RWPE2 (cell line): ENCODE measurements at regions not wholly inside any gene's neighbourhood (a gene's known extent, or its start where the extent isn't known, plus 50 kb on each side); places are given as distances from the start of the nearest gene placed in this dataset.

Experiments used
- ATAC-seq: fragments of 200-7000 bp; cut with Tn5 transposase; 3 replicates; pipeline ENCODE4 v1.9.1; 2021; ENCODE audit warnings: low read depth
- DNase-seq: peaks from one replicate; pipeline ENCODE4 v3.0.0-alpha.2; 2020; ENCODE audit warnings: low spot score
- H3K27ac ChIP-seq: fragments of 450-650 bp; 2 replicates; pipeline ENCODE4 v1.5.1; 2017; ENCODE audit warnings: mild to moderate bottlenecking; ENCODE audit not compliant: poor library complexity, severe bottlenecking
- H3K27me3 ChIP-seq: fragments of 250-450 bp; sonication (Bioruptor Pico); 2 replicates; pipeline ENCODE4 v1.5.1; 2021; ENCODE audit warnings: mild to moderate bottlenecking, moderate library complexity; ENCODE audit not compliant: insufficient read depth, poor library complexity, severe bottlenecking
- H3K36me3 ChIP-seq: fragments of 250-450 bp; sonication (Bioruptor Pico); 2 replicates; pipeline ENCODE4 v1.5.1; 2020; ENCODE audit warnings: low read depth, mild to moderate bottlenecking, moderate library complexity
- H3K4me1 ChIP-seq: fragments of 250-450 bp; sonication (Bioruptor Pico); 2 replicates; pipeline ENCODE4 v1.5.1; 2021; ENCODE audit warnings: mild to moderate bottlenecking, moderate library complexity; ENCODE audit not compliant: insufficient read depth, poor library complexity, severe bottlenecking
- H3K4me3 ChIP-seq: fragments of 250-450 bp; sonication (Bioruptor Pico); 2 replicates; pipeline ENCODE4 v1.5.1; 2021; ENCODE audit warnings: mild to moderate bottlenecking, moderate library complexity; ENCODE audit not compliant: severe bottlenecking
- H3K9me3 ChIP-seq: fragments of 250-450 bp; sonication (Bioruptor Pico); 2 replicates; pipeline ENCODE4 v1.5.1; 2021; ENCODE audit warnings: mild to moderate bottlenecking, moderate library complexity; ENCODE audit not compliant: severe bottlenecking
- TF ChIP-seq, protein P1 (sequence below): fragments of 450-650 bp; IDR thresholded peaks from one replicate; pipeline ENCODE4 v1.5.1; 2017; ENCODE audit warnings: mild to moderate bottlenecking, moderate library complexity; ENCODE audit not compliant: poor library complexity, severe bottlenecking

DNA sequence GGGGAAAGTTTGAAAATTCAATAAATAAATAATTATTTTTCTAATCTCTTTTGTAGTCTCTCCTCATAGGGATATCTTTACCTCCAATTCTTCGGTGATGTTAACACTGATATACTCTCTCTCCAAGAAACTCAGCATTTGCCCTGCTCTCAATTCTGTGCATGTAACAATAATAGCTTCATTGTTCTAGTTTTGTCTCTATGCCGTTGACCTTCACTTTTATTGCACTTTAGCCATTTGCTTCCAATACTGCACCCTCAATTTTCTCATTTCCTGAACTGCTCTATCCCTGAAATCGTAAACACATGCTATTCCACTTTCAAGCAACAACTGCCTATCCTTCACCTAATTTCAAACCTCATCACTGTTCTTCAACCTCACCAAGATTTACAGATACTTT is 645.0 kb downstream of the C12orf50 start:
- no peaks in the 10 kb centered on the region for H3K36me3 ChIP-seq
- H3K4me1 ChIP-seq: no peaks in the 10 kb centered on the region
- no peaks in the 10 kb centered on the region for H3K27me3 ChIP-seq
- TF ChIP-seq, protein P1, sequence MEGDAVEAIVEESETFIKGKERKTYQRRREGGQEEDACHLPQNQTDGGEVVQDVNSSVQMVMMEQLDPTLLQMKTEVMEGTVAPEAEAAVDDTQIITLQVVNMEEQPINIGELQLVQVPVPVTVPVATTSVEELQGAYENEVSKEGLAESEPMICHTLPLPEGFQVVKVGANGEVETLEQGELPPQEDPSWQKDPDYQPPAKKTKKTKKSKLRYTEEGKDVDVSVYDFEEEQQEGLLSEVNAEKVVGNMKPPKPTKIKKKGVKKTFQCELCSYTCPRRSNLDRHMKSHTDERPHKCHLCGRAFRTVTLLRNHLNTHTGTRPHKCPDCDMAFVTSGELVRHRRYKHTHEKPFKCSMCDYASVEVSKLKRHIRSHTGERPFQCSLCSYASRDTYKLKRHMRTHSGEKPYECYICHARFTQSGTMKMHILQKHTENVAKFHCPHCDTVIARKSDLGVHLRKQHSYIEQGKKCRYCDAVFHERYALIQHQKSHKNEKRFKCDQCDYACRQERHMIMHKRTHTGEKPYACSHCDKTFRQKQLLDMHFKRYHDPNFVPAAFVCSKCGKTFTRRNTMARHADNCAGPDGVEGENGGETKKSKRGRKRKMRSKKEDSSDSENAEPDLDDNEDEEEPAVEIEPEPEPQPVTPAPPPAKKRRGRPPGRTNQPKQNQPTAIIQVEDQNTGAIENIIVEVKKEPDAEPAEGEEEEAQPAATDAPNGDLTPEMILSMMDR: no peak
- no peak overlapping the region for H3K27ac ChIP-seq
- DNase-seq: no peak
- no peak for ATAC-seq
- H3K4me3 ChIP-seq: no peak overlapping the region
- H3K9me3 ChIP-seq: no peaks in the 10 kb centered on the region

DNA sequence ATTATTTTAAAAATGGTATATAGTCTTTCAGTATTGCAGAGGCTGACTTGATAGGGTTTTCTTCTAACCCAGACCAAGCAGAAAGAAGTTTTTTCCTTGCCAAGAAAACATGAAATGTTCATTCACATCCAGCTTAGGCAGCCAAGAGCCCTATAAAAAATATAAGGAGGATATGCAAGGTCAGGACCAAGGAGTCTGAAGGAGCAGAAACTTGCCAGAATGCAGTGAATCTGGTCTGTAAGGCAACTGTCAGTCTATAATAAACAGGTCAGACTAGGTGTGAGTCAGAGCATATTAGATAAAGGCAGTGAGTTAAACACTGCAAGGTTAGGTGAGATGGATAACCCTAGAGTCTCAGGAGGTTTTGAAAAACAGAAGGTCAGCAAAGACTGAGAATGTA is 645.5 kb downstream of the C12orf50 start:
- Histone ChIP-seq H3K9me3 (no peaks in the 10 kb centered on the region), H3K27me3 (no peaks in the 10 kb centered on the region), H3K4me3 (no peak overlapping the region), H3K4me1 (no peaks in the 10 kb centered on the region), H3K36me3 (no peaks in the 10 kb centered on the region), H3K27ac (no peak overlapping the region)
- DNase-seq: no peak
- TF ChIP-seq, protein P1: no peak
- ATAC-seq: 0 out of 3 replicates have a peak, but pooled peaks have one; percentile 42

DNA sequence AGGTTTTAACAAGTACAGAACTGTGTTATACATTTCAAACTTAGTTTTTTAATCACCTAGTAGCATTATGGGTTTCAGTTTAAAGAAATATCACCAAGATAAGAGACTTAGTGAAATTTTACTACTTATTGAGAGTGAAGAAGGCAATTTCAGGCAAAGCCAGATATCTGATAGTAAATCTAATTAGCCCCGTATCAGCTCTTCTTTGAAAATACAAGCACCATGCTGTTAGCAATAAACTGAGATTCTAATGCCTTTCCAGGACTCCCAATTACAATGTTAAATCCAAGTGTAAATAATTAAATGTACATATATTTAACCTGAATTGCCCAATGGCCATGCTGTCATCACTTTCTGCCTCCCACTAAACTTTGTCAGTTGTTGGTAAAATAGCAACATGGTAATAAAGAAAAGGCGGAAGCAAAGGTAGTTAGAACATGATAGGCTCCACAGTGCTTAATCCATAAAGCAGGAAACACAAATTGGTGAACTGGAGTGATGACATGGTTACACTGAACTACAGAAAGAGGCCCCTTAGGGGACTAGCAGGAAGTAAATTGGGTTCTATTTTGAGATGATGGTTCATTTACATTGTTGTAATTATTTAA is 646.1 kb downstream of the C12orf50 start:
- TF ChIP-seq, protein P1: no peak
- Histone ChIP-seq H3K36me3 (no peaks in the 10 kb centered on the region), H3K27me3 (no peaks in the 10 kb centered on the region), H3K4me1 (no peaks in the 10 kb centered on the region), H3K4me3 (no peak overlapping the region), H3K27ac (no peak overlapping the region), H3K9me3 (no peaks in the 10 kb centered on the region)
- ATAC-seq (no peak), DNase-seq (no peak)

DNA sequence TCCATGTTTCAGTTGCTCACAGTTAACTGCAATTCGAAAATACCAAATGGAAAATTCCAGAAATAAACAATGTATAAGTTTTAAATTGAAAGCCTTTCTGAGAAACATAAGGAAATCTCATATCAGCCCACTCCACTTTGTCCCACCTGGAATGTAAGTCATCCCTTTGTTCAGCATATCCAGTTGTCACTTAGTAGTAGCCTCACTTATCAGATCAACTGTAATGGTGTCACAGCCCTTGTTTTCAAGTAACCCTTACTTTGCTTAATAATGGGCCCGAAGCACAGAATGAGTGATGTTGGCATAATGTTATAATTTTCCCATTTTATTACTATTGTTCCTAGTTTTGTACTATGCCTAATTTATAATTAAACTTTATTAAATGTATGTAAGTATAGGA is 646.8 kb downstream of the C12orf50 start:
- no peak overlapping the region for H3K27ac ChIP-seq

DNA sequence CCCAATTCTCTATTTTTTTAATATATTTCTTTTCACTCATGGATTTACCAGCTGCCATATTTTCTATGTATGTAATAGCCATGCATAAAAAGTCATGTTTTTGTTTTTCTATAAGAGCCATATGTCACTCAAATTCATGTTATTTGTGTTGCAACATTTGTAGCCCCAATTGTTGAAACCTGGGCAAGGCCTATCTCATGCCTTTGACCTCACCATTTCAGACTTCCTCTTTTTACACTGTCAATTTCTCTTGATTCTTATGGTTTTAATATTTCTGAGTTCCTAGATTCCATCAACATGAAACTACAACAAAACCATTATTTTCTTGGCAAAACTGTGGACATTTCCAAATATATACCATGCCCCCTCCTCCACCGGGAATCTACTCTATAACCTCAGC is 647.5 kb downstream of the C12orf50 start:
- TF ChIP-seq, protein P1: no peak
- H3K27me3 ChIP-seq: no peaks in the 10 kb centered on the region
- no peaks in the 10 kb centered on the region for H3K9me3 ChIP-seq
- no peak overlapping the region for H3K4me3 ChIP-seq
- no peak for ATAC-seq
- no peak overlapping the region for H3K27ac ChIP-seq
- no peaks in the 10 kb centered on the region for H3K4me1 ChIP-seq
- DNase-seq: no peak
- no peaks in the 10 kb centered on the region for H3K36me3 ChIP-seq

More for the DNA sequence above, 646.8 kb downstream of the C12orf50 start:
- TF ChIP-seq, protein P1: no peak
- DNase-seq: no peak
- Histone ChIP-seq H3K9me3 (no peaks in the 10 kb centered on the region), H3K4me1 (no peaks in the 10 kb centered on the region), H3K27me3 (no peaks in the 10 kb centered on the region), H3K36me3 (no peaks in the 10 kb centered on the region), H3K4me3 (no peak overlapping the region)
- no peak for ATAC-seq
